ENCODE measurements at regions not wholly inside any gene's neighbourhood (a gene's known extent, or its start where the extent isn't known, plus 50 kb on each side); places are given as distances from the start of the nearest gene placed in this dataset.

DNA sequence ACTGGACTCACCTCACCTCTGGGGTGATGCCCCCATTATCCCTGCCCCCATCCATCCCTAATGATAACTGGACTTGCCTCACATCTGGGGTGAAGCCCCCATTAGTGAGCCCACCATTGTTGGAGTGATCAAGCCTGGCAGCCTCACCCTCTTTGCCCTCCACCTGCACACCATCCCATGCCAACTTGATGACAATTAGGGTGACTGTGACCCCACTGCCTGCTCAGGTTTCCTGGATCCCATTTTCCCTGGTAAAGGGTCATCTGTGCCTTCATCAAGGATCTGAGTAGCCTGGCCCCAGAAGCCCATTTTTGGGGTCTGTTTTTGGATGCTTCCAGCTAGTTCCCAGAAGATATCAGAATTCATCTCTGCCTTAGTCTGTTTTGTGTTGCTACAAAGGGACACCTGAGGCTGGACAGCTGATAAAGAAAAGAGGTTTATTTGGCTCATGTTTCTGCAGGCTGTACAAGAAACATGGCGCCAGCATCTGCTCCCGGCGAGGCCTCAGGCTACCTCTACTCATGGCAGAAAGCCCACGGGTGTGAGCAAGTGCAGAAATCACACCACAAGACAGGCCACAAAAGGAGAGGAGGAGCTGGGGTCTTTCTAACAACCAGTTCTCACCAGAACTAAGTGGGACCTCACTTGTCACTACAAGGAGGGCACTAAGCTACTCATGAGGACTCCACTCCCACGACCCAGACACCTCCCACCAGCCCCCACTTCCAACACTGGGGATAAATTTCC, 196.4 kb upstream of the TWIST2 start:
- Histone ChIP-seq H3K27ac (ENCODE audit: low read depth, low read length) (no peak overlapping the region), H3K36me3 (ENCODE audit: control insufficient read depth, insufficient read depth, low read length) (no peaks in the 10 kb centered on the region), H3K4me1 (ENCODE audit: control insufficient read depth, insufficient read depth, low read length) (peaks cover 3% of the 10 kb centered on the region), H3K4me3 (ENCODE audit: low read depth, low read length) (no peak overlapping the region), H3K9me3 (ENCODE audit: control insufficient read depth, insufficient read depth, low read length) (no peaks in the 10 kb centered on the region), H3K27me3 (ENCODE audit: control insufficient read depth, insufficient read depth, low read length) (no peaks in the 10 kb centered on the region)
- no peak for DNase-seq (ENCODE audit: low read depth in 4 of 6, low spot score in 6 of 6)
- 96% methylated on average over 4 of the region's 5 CpGs for WGBS (ENCODE audit: insufficient coverage)

DNA sequence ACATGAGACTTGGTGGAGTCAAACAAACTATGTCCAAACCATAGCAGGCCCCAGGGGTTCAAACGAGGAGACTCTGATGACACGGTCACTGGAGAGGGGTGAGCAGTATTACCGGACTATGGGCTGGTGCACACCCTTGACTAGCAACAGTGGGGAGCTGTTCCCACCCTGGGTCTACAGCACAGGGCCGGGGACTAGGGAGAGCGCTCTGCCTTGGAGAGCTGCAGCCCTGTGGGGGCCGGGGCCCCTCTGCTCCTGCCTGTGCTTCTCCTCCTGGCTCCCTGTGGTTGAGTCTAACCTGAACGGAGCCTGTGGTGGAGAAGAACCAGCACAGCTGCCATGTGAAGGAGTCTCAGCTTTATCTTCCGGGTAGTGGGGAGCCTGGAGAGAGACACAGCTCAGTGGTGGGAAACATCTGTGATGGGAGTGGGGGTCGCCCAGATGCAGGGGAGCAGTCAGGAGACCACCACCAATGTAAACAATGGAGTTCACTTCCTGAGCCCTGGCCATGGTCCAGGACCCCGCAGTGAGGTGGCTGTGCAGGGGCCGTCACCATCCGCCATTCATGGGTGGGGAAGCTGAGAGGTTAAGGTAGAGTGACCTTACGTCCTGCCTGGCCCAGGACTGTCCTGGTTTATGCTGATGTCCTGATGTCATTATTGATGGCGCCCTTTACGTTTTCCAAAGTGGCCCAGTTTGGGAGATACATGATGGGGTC, 195.7 kb upstream of the TWIST2 start:
- DNase-seq (ENCODE audit: low read depth in 4 of 6, low spot score in 6 of 6), result no peak
- H3K36me3 ChIP-seq (ENCODE audit: control insufficient read depth, insufficient read depth, low read length), result no peaks in the 10 kb centered on the region
- H3K4me3 ChIP-seq (ENCODE audit: low read depth, low read length), result no peak overlapping the region
- no peaks in the 10 kb centered on the region for H3K9me3 ChIP-seq (ENCODE audit: control insufficient read depth, insufficient read depth, low read length)
- no peak overlapping the region for H3K27ac ChIP-seq (ENCODE audit: low read depth, low read length)
- WGBS (ENCODE audit: insufficient coverage), result 93% methylated on average over 15 of the region's 15 CpGs
- H3K27me3 ChIP-seq (ENCODE audit: control insufficient read depth, insufficient read depth, low read length), result no peaks in the 10 kb centered on the region
- peaks cover 3% of the 10 kb centered on the region for H3K4me1 ChIP-seq (ENCODE audit: control insufficient read depth, insufficient read depth, low read length)

DNA sequence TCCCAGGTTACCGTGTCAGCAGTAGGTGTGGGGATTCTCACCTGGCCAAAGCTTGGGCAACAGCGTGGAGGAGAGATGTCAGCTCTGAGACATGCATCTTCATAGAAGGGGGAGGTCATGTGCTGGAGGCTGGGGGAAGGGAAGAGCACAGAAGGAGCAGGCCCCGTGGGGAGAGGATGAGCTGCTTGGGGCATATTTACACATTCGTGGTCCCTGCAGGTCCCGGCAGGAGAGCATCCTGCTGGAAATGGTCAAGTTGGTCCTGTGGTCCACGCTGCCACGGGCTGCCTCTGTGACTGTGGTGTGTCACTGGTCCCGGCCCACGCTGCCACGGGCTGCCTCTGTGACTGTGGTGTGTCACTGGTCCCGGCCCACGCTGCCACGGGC, 195.1 kb upstream of the TWIST2 start:
- WGBS (ENCODE audit: insufficient coverage), result 97% methylated on average over 5 of the region's 13 CpGs
- no peak for DNase-seq (ENCODE audit: low read depth in 4 of 6, low spot score in 6 of 6)

DNA sequence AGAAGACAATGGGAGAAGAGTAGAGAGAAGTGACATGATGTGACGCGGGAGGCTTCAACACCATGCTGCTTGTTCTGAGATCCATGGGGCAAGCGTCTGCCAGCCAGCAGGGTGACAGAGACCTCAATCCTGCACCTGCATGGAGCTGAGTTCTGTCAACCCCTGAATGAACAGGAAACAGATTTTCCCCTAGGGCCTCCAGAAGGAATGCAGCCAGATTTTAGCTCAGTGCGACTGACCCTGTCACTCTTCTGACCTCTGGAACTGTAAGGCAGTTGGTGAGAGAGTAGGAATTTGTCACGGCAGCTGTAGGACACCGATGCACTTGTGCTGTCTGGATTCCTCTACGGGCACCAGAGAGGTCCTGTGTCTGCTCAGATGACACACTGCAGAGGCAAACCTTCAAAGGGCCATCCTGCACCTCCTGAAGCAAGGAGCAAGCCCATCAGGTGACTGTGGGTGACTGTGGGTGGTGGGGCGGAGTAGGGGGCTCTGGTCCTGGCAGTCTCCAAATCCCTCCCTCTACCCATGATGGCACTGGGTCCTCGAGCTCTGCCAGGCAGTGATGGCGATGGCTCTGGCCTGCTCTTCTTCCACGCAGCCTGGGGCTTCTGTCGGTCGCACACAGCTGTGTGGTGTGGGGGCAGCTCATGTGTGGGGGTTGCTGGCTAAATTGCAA, 194.3 kb upstream of the TWIST2 start:
- no peak overlapping the region for H3K27ac ChIP-seq (ENCODE audit: low read depth, low read length)
- H3K36me3 ChIP-seq (ENCODE audit: control insufficient read depth, insufficient read depth, low read length), result no peaks in the 10 kb centered on the region
- H3K4me1 ChIP-seq (ENCODE audit: control insufficient read depth, insufficient read depth, low read length), result peaks cover 8% of the 10 kb centered on the region
- H3K9me3 ChIP-seq (ENCODE audit: control insufficient read depth, insufficient read depth, low read length), result no peaks in the 10 kb centered on the region
- no peak overlapping the region for H3K4me3 ChIP-seq (ENCODE audit: low read depth, low read length)
- no peak for DNase-seq (ENCODE audit: low read depth in 4 of 6, low spot score in 6 of 6)
- no peaks in the 10 kb centered on the region for H3K27me3 ChIP-seq (ENCODE audit: control insufficient read depth, insufficient read depth, low read length)
- 78% methylated on average over 7 of the region's 13 CpGs for WGBS (ENCODE audit: insufficient coverage)

More for the DNA sequence above, 195.1 kb upstream of the TWIST2 start:
- Histone ChIP-seq H3K9me3 (ENCODE audit: control insufficient read depth, insufficient read depth, low read length) (no peaks in the 10 kb centered on the region), H3K4me1 (ENCODE audit: control insufficient read depth, insufficient read depth, low read length) (peaks cover 6% of the 10 kb centered on the region), H3K36me3 (ENCODE audit: control insufficient read depth, insufficient read depth, low read length) (no peaks in the 10 kb centered on the region), H3K27me3 (ENCODE audit: control insufficient read depth, insufficient read depth, low read length) (no peaks in the 10 kb centered on the region), H3K27ac (ENCODE audit: low read depth, low read length) (no peak overlapping the region), H3K4me3 (ENCODE audit: low read depth, low read length) (no peak overlapping the region)

DNA sequence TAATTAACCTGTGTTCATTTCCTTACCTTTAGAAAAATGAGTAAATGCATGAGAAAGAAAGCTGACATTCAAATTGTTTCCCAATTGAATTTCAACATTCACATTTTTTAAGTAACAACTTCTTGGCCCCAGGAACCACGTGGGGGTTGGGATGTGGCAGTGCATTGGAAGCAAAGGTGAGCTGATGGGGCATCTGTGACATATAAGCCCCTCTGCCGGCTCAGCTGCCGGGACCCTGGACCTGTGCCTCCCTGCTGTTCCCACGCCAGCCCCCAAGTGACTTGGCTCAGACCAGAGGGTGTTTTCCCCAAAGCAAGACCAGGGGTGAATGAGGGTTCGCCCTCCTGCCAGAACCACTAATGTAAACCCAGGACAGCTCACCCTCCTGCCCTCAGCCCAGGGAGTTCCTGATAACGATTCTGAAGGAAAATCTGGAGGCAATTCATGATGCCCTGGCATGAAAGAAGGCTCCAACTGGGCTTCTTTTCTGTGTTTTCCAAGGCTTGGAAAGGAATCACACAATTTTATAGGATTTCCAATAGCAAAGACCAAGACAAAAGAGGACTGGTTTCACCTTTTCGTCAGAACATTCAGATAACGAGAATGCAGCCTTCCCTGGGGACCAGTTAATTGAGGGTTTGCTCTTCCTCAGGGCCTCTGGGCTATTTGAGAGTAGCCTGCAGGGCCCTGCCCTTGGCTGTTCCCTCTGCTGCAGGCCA, 193.2 kb upstream of the TWIST2 start:
- H3K9me3 ChIP-seq (ENCODE audit: control insufficient read depth, insufficient read depth, low read length), result no peaks in the 10 kb centered on the region
- no peaks in the 10 kb centered on the region for H3K36me3 ChIP-seq (ENCODE audit: control insufficient read depth, insufficient read depth, low read length)
- no peak for DNase-seq (ENCODE audit: low read depth in 4 of 6, low spot score in 6 of 6)
- H3K27me3 ChIP-seq (ENCODE audit: control insufficient read depth, insufficient read depth, low read length), result no peaks in the 10 kb centered on the region
- no peak overlapping the region for H3K4me3 ChIP-seq (ENCODE audit: low read depth, low read length)
- H3K4me1 ChIP-seq (ENCODE audit: control insufficient read depth, insufficient read depth, low read length), result peaks cover 8% of the 10 kb centered on the region
- H3K27ac ChIP-seq (ENCODE audit: low read depth, low read length), result no peak overlapping the region
- 75% methylated on average over 8 of the region's 8 CpGs for WGBS (ENCODE audit: insufficient coverage)

DNA sequence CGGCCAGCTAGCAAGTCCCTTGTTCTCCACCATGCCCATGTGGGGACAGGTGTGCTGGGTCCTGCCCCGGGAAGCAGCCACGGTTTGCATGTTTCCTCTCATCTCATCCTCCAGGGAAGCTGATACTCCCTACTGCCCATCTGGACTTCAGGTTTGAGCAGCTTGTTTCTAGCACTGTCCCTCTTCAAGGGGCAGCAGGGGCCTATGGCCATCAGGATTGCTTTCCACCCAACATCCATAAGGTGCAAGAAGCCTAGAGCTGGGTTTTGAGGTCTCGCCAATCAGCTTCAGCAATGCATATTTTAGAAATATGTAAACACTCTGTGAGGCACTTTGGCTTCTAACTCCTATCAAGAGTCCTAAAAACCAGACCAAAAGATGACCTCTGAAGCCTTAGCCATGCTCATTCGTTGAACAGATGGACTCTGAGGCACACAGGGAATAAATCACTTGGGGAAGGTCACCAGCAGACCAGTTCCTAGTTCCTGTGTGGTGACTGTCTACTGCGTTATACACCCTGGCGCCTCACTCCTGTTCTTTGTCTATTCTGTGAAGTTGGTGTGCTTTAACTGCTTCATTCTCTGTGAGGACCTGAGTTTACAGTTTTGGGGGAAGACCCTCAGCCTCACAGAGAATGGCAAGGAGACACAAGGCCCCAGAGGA, 192.6 kb upstream of the TWIST2 start:
- no peaks in the 10 kb centered on the region for H3K9me3 ChIP-seq (ENCODE audit: control insufficient read depth, insufficient read depth, low read length)
- no peak overlapping the region for H3K27ac ChIP-seq (ENCODE audit: low read depth, low read length)
- H3K27me3 ChIP-seq (ENCODE audit: control insufficient read depth, insufficient read depth, low read length), result no peaks in the 10 kb centered on the region
- no peak overlapping the region for H3K4me3 ChIP-seq (ENCODE audit: low read depth, low read length)
- 89% methylated on average over 5 of the region's 7 CpGs for WGBS (ENCODE audit: insufficient coverage)
- no peak for DNase-seq (ENCODE audit: low read depth in 4 of 6, low spot score in 6 of 6)
- peaks cover 8% of the 10 kb centered on the region for H3K4me1 ChIP-seq (ENCODE audit: control insufficient read depth, insufficient read depth, low read length)
- no peaks in the 10 kb centered on the region for H3K36me3 ChIP-seq (ENCODE audit: control insufficient read depth, insufficient read depth, low read length)

DNA sequence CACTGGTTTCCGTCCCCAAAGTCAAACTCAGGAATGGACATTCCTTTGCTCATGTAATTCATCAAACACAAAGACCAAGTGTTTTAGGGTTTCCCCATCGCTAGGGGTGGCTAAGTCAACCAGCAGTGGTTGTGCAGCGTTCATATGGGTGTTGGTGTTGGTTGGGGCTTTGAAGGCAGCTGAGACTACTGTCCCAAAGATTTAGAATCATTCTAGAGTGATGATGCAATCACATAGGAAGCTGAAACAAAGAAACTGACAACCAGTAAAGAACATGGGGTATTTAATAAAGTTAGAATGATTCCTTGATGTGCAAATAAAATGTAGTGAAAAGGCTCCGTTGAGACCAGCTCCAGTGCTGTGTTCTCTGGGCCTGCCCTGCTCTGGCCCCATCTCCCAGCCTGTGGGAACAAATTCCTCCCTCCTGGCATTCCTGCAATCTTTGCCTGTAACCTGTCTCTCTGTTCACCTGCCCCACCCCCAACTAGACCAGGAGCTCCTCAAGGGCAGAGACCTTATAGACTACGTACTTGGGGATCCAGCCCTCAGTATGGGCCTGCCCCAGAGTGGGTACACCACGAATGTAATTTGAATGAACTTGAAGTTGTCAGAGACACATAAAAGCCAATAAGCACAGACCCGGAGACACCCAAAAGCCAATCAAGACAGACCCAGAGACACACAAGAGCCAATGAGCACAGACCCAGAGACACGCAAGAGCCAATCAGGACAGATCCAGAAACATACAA, 191.7 kb upstream of the TWIST2 start:
- Histone ChIP-seq H3K36me3 (ENCODE audit: control insufficient read depth, insufficient read depth, low read length) (no peaks in the 10 kb centered on the region), H3K27ac (ENCODE audit: low read depth, low read length) (no peak overlapping the region), H3K4me3 (ENCODE audit: low read depth, low read length) (no peak overlapping the region), H3K9me3 (ENCODE audit: control insufficient read depth, insufficient read depth, low read length) (peaks cover 1% of the 10 kb centered on the region), H3K27me3 (ENCODE audit: control insufficient read depth, insufficient read depth, low read length) (no peaks in the 10 kb centered on the region), H3K4me1 (ENCODE audit: control insufficient read depth, insufficient read depth, low read length) (peaks cover 8% of the 10 kb centered on the region)
- 94% methylated on average over 7 of the region's 8 CpGs for WGBS (ENCODE audit: insufficient coverage)
- no peak for DNase-seq (ENCODE audit: low read depth in 4 of 6, low spot score in 6 of 6)

DNA sequence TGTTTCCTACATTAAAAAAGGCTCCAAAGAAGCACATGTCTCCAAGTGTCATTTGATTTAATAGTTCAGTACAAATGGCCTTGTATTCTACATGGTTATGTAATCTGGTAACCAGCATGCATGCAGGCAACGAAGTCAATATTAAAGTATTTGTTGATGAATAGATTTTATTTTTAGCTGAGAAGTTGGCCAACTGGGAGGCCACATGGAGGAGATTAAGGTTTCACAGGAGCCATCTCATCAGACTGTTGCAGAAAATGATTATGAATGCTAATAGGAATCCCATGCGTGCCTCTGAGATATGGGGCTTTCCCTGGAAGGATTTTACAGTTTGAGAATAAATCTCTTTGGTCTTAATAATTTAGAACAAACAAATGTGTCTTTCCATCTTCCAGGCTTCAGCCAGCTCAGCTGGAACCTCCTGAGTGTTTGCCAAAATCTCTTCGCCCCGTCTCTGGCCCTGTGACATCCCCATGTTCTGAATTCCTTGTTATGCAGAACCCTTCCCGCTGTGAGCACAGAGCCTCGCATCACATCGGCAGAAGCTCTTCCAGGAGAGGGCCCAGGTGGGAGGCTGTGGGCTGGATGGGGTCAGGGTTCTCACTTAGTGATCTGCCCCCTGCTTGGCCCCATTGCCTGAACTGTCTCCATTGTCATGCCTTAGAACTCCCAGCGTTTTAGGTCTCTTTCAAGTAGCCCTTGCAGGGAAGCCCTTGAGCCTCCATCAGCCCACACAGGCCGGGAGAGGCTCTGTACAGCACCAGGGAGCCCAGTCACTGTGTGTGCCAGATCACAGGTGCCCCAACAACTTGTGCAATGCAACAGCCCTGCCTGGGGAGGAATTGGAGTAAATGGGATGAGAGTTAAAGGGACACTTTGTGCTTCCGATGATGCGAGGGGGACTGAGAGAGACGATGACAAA, 190.5 kb upstream of the TWIST2 start:
- Histone ChIP-seq H3K9me3 (ENCODE audit: control insufficient read depth, insufficient read depth, low read length) (peaks cover 5% of the 10 kb centered on the region), H3K4me1 (ENCODE audit: control insufficient read depth, insufficient read depth, low read length) (peaks cover 8% of the 10 kb centered on the region), H3K27me3 (ENCODE audit: control insufficient read depth, insufficient read depth, low read length) (no peaks in the 10 kb centered on the region), H3K27ac (ENCODE audit: low read depth, low read length) (no peak overlapping the region), H3K4me3 (ENCODE audit: low read depth, low read length) (no peak overlapping the region), H3K36me3 (ENCODE audit: control insufficient read depth, insufficient read depth, low read length) (no peaks in the 10 kb centered on the region)
- peak in 3 of 6 donors; percentile 9 to 81 (median 44) for DNase-seq (ENCODE audit: low read depth in 4 of 6, low spot score in 6 of 6)
- 33% methylated on average over 11 of the region's 12 CpGs for WGBS (ENCODE audit: insufficient coverage)
